ENCODE measurements at regions not wholly inside any gene's neighbourhood (a gene's known extent, or its start where the extent isn't known, plus 50 kb on each side); places are given as distances from the start of the nearest gene placed in this dataset.

GRCh38 chr15:69718436-69718835 lies 265.8 kb downstream of the RPLP1 start:
- no peaks in the 10 kb centered on the region for H3K36me3 ChIP-seq (ENCODE audit: insufficient read depth, low read length)
- H3K4me3 ChIP-seq (ENCODE audit: low read length), result no peak overlapping the region
- peaks cover 62% of the 10 kb centered on the region for H3K27me3 ChIP-seq (ENCODE audit: control insufficient read depth, insufficient read depth, low read length)
- H3K4me2 ChIP-seq (ENCODE audit: low read length), result no peak overlapping the region
- no peak overlapping the region for H3K9ac ChIP-seq (ENCODE audit: low read depth, low read length)
- no peaks in the 10 kb centered on the region for H3K9me3 ChIP-seq (replicated peaks; ENCODE audit: low read length)
- H3K4me1 ChIP-seq (ENCODE audit: control insufficient read depth, insufficient read depth, low read length), result no peaks in the 10 kb centered on the region

- H3K9ac ChIP-seq (ENCODE audit: low read depth, low read length), result no peak overlapping the region
- no peak overlapping the region for H3K4me3 ChIP-seq (ENCODE audit: low read length)
- H3K36me3 ChIP-seq (ENCODE audit: insufficient read depth, low read length), result no peaks in the 10 kb centered on the region
- no peak overlapping the region for H3K4me2 ChIP-seq (ENCODE audit: low read length)
- no peaks in the 10 kb centered on the region for H3K9me3 ChIP-seq (replicated peaks; ENCODE audit: low read length)
- peaks cover 62% of the 10 kb centered on the region for H3K27me3 ChIP-seq (ENCODE audit: control insufficient read depth, insufficient read depth, low read length)
- H3K4me1 ChIP-seq (ENCODE audit: control insufficient read depth, insufficient read depth, low read length), result no peaks in the 10 kb centered on the region
These were observed 266.3 kb downstream of the RPLP1 start for GRCh38 chr15:69718916-69719315.

DNA sequence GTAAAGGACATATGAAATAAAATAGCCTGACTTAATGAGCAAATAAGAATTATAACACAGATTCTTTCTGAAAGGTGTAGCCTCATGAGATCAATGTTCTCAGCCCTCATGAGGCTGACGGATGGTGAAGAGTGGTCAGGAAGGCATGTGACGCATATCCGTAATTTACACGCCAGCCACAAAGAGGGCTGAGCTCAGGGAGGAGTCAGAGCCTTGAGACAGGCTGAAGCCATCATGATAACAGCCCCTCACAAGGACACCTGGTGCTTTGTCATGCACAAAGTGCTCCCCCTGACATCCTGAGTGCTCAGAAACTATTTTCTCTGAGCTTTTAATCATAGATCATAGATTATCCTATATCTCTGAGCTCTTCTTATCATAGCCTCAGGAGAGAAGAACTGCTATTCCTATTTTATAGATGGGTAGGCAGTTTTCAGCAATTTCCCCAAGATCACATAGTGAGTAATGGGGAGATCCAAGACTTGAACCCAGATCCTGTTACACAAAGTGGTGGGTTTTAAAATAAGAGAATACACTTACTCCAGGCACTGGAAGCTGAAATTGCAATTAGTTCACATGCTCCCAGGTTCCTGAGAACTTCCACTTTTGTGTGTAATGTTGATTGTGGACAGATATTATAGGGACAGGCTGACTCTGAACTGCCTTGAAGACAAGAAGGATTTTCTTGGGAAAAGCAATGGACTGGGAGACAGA lies 267.1 kb downstream of the RPLP1 start:
- Histone ChIP-seq H3K4me2 (ENCODE audit: low read length) (no peak overlapping the region), H3K9me3 (replicated peaks; ENCODE audit: low read length) (no peaks in the 10 kb centered on the region), H3K9ac (ENCODE audit: low read depth, low read length) (no peak overlapping the region), H3K4me3 (ENCODE audit: low read length) (no peak overlapping the region), H3K4me1 (ENCODE audit: control insufficient read depth, insufficient read depth, low read length) (no peaks in the 10 kb centered on the region), H3K36me3 (ENCODE audit: insufficient read depth, low read length) (no peaks in the 10 kb centered on the region), H3K27me3 (ENCODE audit: control insufficient read depth, insufficient read depth, low read length) (peaks cover 67% of the 10 kb centered on the region)

- H3K27me3 ChIP-seq (ENCODE audit: control insufficient read depth, insufficient read depth, low read length), result peaks cover 76% of the 10 kb centered on the region
- H3K36me3 ChIP-seq (ENCODE audit: insufficient read depth, low read length), result no peaks in the 10 kb centered on the region
- no peak overlapping the region for H3K4me3 ChIP-seq (ENCODE audit: low read length)
- H3K9ac ChIP-seq (ENCODE audit: low read depth, low read length), result no peak overlapping the region
- no peaks in the 10 kb centered on the region for H3K4me1 ChIP-seq (ENCODE audit: control insufficient read depth, insufficient read depth, low read length)
- H3K4me2 ChIP-seq (ENCODE audit: low read length), result no peak overlapping the region
- no peaks in the 10 kb centered on the region for H3K9me3 ChIP-seq (replicated peaks; ENCODE audit: low read length)
These were observed 267.9 kb downstream of the RPLP1 start for GRCh38 chr15:69720536-69720935.

DNA sequence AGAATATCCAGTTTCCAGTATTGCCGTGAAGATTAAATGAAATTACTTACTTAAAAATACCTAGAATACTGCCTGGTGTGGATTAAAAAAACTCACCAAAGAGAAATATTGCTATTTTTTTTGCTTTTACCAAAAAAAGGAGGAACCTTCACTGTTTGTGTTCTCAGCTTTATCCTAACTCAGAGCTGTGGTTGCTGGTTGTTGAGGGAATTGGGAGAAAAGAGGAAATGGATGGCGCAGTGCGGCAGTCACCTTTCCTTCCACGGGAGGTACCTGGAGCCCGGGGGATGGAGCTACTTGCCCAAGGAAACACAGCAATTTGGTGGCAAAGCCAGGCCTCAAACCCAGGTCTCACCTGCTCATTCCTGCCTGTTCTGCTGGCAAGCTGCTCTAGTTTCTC lies 270.3 kb downstream of the RPLP1 start:
- no peak overlapping the region for H3K9ac ChIP-seq (ENCODE audit: low read depth, low read length)
- H3K4me2 ChIP-seq (ENCODE audit: low read length), result no peak overlapping the region
- H3K9me3 ChIP-seq (replicated peaks; ENCODE audit: low read length), result no peaks in the 10 kb centered on the region
- H3K4me1 ChIP-seq (ENCODE audit: control insufficient read depth, insufficient read depth, low read length), result no peaks in the 10 kb centered on the region
- peaks cover 85% of the 10 kb centered on the region for H3K27me3 ChIP-seq (ENCODE audit: control insufficient read depth, insufficient read depth, low read length)
- no peaks in the 10 kb centered on the region for H3K36me3 ChIP-seq (ENCODE audit: insufficient read depth, low read length)
- H3K4me3 ChIP-seq (ENCODE audit: low read length), result no peak overlapping the region

DNA sequence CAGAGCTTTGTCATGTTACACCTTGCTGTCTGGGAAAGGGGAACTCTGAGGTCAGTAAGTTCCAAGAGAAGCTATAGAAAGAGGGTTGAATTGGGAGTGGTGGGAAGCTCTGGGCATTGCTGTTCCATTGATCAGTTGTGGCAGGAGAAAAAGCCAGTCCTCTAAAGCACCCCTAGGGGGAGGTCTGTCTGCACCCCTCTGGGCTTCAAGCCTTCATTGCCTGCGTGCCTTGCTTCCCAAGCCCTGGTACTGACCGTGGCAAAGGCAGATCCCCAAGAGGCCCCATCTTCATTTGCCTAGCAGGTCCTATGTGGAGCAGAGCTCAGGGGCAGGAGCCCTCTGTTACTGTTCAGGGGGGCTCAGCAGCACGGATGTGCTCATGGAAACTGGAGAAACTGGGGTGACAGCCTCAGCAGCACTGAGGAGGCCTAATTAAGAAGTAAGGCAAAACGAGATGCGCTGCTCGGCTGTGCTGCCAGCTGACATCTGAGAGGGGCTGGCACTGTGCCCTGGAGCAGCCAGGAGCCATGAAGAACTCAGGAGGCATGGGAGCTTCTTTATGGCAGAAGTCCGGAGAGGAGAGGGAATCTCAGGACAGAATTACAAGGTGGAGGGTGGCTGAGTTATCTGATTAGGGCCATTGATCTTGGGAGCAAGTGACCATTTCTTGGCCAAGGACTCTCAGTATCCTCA lies 270.9 kb downstream of the RPLP1 start:
- no peaks in the 10 kb centered on the region for H3K4me1 ChIP-seq (ENCODE audit: control insufficient read depth, insufficient read depth, low read length)
- H3K36me3 ChIP-seq (ENCODE audit: insufficient read depth, low read length), result no peaks in the 10 kb centered on the region
- H3K27me3 ChIP-seq (ENCODE audit: control insufficient read depth, insufficient read depth, low read length), result peaks cover 86% of the 10 kb centered on the region
- no peaks in the 10 kb centered on the region for H3K9me3 ChIP-seq (replicated peaks; ENCODE audit: low read length)
- H3K4me3 ChIP-seq (ENCODE audit: low read length), result no peak overlapping the region
- H3K4me2 ChIP-seq (ENCODE audit: low read length), result no peak overlapping the region
- H3K9ac ChIP-seq (ENCODE audit: low read depth, low read length), result no peak overlapping the region

GRCh38 chr15:69724333-69724732 lies 271.7 kb downstream of the RPLP1 start:
- Histone ChIP-seq H3K4me1 (ENCODE audit: control insufficient read depth, insufficient read depth, low read length) (no peaks in the 10 kb centered on the region), H3K27me3 (ENCODE audit: control insufficient read depth, insufficient read depth, low read length) (peaks cover 82% of the 10 kb centered on the region), H3K9ac (ENCODE audit: low read depth, low read length) (no peak overlapping the region)

GRCh38 chr15:69725275-69725674 lies 272.7 kb downstream of the RPLP1 start:
- no peaks in the 10 kb centered on the region for H3K4me1 ChIP-seq (ENCODE audit: control insufficient read depth, insufficient read depth, low read length)
- H3K9ac ChIP-seq (ENCODE audit: low read depth, low read length), result no peak overlapping the region
- H3K27me3 ChIP-seq (ENCODE audit: control insufficient read depth, insufficient read depth, low read length), result peaks cover 77% of the 10 kb centered on the region
- no peak overlapping the region for H3K4me2 ChIP-seq (ENCODE audit: low read length)
- H3K4me3 ChIP-seq (ENCODE audit: low read length), result no peak overlapping the region
- no peaks in the 10 kb centered on the region for H3K36me3 ChIP-seq (ENCODE audit: insufficient read depth, low read length)
- H3K9me3 ChIP-seq (replicated peaks; ENCODE audit: low read length), result no peaks in the 10 kb centered on the region

More at GRCh38 chr15:69724333-69724732, 271.7 kb downstream of the RPLP1 start:
- Histone ChIP-seq H3K36me3 (ENCODE audit: insufficient read depth, low read length) (no peaks in the 10 kb centered on the region), H3K4me2 (ENCODE audit: low read length) (no peak overlapping the region), H3K9me3 (replicated peaks; ENCODE audit: low read length) (no peaks in the 10 kb centered on the region), H3K4me3 (ENCODE audit: low read length) (no peak overlapping the region)

DNA sequence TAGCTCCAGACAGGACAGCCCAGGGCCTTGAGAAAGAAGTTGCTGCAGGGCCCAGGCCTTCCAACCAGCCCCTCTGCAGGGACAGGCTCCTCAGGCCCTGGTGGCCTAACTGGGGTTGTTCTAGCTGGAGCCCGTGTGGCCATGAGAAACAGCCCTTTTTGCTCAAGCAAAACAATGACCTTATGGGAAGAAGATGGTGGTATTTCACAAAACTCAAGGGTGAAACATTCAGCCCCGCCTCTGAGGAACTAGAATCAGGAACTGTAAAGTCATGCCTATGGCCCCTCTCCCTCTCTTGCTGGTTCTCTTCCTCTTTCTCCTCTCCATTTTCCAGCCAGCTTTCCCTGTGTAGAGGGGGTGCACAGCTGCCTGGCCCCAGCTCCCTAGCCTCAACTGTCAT lies 273.3 kb downstream of the RPLP1 start:
- Histone ChIP-seq H3K4me2 (ENCODE audit: low read length) (no peak overlapping the region), H3K9me3 (replicated peaks; ENCODE audit: low read length) (no peaks in the 10 kb centered on the region), H3K27me3 (ENCODE audit: control insufficient read depth, insufficient read depth, low read length) (peaks cover 76% of the 10 kb centered on the region), H3K9ac (ENCODE audit: low read depth, low read length) (no peak overlapping the region), H3K4me3 (ENCODE audit: low read length) (no peak overlapping the region), H3K36me3 (ENCODE audit: insufficient read depth, low read length) (no peaks in the 10 kb centered on the region), H3K4me1 (ENCODE audit: control insufficient read depth, insufficient read depth, low read length) (no peaks in the 10 kb centered on the region)

GRCh38 chr15:69727121-69727924 lies 274.7 kb downstream of the RPLP1 start:
- no peaks in the 10 kb centered on the region for H3K36me3 ChIP-seq (ENCODE audit: insufficient read depth, low read length)
- no peaks in the 10 kb centered on the region for H3K4me1 ChIP-seq (ENCODE audit: control insufficient read depth, insufficient read depth, low read length)
- H3K4me2 ChIP-seq (ENCODE audit: low read length), result no peak overlapping the region
- no peaks in the 10 kb centered on the region for H3K9me3 ChIP-seq (replicated peaks; ENCODE audit: low read length)
- peaks cover 75% of the 10 kb centered on the region for H3K27me3 ChIP-seq (ENCODE audit: control insufficient read depth, insufficient read depth, low read length)
- no peak overlapping the region for H3K9ac ChIP-seq (ENCODE audit: low read depth, low read length)
- H3K4me3 ChIP-seq (ENCODE audit: low read length), result no peak overlapping the region

DNA sequence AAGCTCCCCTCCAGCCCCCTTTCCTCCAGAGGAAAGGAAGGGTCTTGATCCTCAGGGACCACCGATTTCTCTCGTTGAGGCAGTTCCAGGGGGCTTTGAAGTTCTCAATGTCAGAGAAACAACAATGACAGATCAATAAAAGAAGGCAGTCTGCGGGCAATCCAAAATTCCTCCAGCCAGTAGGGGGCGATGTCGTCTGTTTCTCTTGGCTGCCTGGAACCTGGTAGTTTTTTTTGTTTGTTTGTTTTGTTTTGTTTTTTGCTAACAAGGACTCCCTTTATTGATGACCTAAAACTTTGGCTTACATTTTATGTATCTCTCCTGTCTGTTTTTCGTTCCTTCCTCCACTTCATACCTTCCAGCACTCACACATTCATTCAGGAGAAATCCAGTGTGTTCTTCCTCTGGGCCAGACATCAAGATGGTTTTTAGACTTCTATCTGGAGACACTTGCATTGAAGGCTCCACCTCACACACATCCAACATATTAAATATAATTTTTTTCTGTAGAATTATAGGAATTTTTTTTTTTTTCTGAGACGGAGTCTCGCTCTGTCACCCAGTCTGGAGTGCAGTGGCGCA lies 276.6 kb downstream of the RPLP1 start:
- Histone ChIP-seq H3K4me2 (ENCODE audit: low read length) (no peak overlapping the region), H3K27me3 (ENCODE audit: control insufficient read depth, insufficient read depth, low read length) (peaks cover 77% of the 10 kb centered on the region), H3K4me3 (ENCODE audit: low read length) (no peak overlapping the region), H3K9ac (ENCODE audit: low read depth, low read length) (no peak overlapping the region), H3K36me3 (ENCODE audit: insufficient read depth, low read length) (no peaks in the 10 kb centered on the region), H3K9me3 (replicated peaks; ENCODE audit: low read length) (no peaks in the 10 kb centered on the region), H3K4me1 (ENCODE audit: control insufficient read depth, insufficient read depth, low read length) (no peaks in the 10 kb centered on the region)
